HFF-Myc (cell line): ENCODE measurements at regions not wholly inside any gene's neighbourhood (a gene's known extent, or its start where the extent isn't known, plus 50 kb on each side); places are given as distances from the start of the nearest gene placed in this dataset.
"Not testable (repeated sequence)": the region's sequence is repeated elsewhere in the genome, so short reads cannot be mapped to it uniquely, and the experiment has no call there.

Experiments used
- DNase-seq: peaks from one replicate; pipeline ENCODE4 v3.0.0-alpha.2; 2011; ENCODE audit warnings: low read depth; ENCODE audit errors: extremely low read depth
- H3K4me3 ChIP-seq: replicated peaks from 2 replicates; pipeline ENCODE4 v1.5.1; 2011; ENCODE audit warnings: low read depth, mild to moderate bottlenecking, control low read depth, low read length
- CTCF ChIP-seq: IDR thresholded peaks from 2 replicates; pipeline ENCODE4 v1.5.1; 2012; ENCODE audit warnings: mild to moderate bottlenecking, low read depth, low read length, control low read depth; ENCODE audit errors: missing control alignments

- no peak for DNase-seq
- H3K4me3 ChIP-seq, result no peak overlapping the region
- TF ChIP-seq CTCF, result no peak
These were observed 145.2 kb upstream of the ANK3 start for GRCh38 chr10:60534761-60535389.

GRCh38 chr10:60532696-60533468, 143.2 kb upstream of the ANK3 start:
- no peak for DNase-seq
- no peak for TF ChIP-seq CTCF
- H3K4me3 ChIP-seq, result no peak overlapping the region

- TF ChIP-seq CTCF, result no peak
- H3K4me3 ChIP-seq, result no peak overlapping the region
- no peak for DNase-seq
These were observed 141.3 kb upstream of the ANK3 start for GRCh38 chr10:60531006-60531405.

GRCh38 chr10:60527676-60528075, 138.0 kb upstream of the ANK3 start:
- TF ChIP-seq CTCF, result no peak
- no peak overlapping the region for H3K4me3 ChIP-seq
- DNase-seq, result no peak

- H3K4me3 ChIP-seq, result no peak overlapping the region
- no peak for DNase-seq
- no peak for TF ChIP-seq CTCF
These were observed 136.3 kb upstream of the ANK3 start for GRCh38 chr10:60525716-60526585.

- no peak overlapping the region for H3K4me3 ChIP-seq
- peak; percentile 48 for DNase-seq
- TF ChIP-seq CTCF, result no peak
These were observed 134.9 kb upstream of the ANK3 start for GRCh38 chr10:60524541-60524940.

GRCh38 chr10:60523371-60523770, 133.7 kb upstream of the ANK3 start:
- not testable (repeated sequence) for DNase-seq, H3K4me3 ChIP-seq
